ENCODE measurements at regions not wholly inside any gene's neighbourhood (a gene's known extent, or its start where the extent isn't known, plus 50 kb on each side); places are given as distances from the start of the nearest gene placed in this dataset.

DNA sequence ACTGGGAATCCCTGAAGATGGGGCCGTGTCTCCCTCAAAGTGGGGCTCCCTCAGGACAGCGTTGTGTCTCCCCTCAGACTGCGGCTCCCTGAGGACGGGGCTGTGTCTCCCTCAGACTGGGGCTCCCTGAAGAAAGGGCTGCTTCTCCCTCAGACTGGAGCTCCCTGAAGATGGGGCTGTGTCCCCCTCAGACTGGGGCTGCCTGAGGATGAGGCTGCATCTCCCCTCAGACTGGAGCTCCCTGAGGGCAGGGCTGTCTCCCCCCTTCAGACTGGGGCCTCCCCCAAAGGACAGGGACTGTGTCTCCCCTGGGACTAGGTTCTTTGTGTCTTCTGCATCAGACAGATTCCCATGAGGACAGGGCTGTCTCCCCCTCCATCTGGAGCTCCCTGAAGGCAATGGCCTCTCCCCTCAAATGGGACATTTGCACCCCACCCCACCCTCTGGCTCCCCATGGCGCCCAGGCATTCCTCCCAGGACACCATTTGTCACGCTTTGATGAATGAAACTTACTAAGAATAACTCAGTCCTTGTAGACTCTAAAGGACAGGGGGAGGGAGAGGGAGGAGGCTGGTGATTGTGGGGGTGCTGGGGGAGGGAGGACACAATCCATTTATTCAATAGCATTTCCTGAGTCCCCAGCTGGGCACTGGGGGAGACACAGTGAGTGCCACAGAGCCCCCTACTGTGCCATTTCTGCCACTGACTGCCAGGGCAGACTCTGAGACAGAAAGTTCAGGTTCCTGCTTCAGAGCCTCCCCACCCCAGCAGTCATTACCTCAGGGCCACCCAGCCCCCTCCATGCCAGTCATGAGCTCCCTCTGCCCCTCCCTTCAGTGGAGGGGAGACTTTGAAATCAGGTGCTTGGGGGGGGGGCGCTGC is 122.4 kb downstream of the MRPL14 start:
- no peak for ATAC-seq
- CTCF ChIA-PET = interaction anchor here (0.7 to 1.3 kb wide), 2 partner anchors 58 to 70 kb away, joined by 3 read pairs; no protein-coding TSS in a partner anchor
- Histone ChIP-seq H3K79me2 (ENCODE audit: insufficient read depth, low read length) (no peaks in the 10 kb centered on the region), H3K27ac (ENCODE audit: low read depth, low read length) (no peak overlapping the region), H3K4me3 (replicated peaks in 1 of 2; ENCODE audit: low read depth in 1 of 2, low read length in 2 of 2) (no peak overlapping the region), H3K9me2 (ENCODE audit: insufficient read depth) (no peaks in the 10 kb centered on the region), H3K27me3 (ENCODE audit: insufficient read depth, low read length) (no peaks in the 10 kb centered on the region), H2AFZ (ENCODE audit: low read depth, low read length, poor library complexity, severe bottlenecking) (no peak overlapping the region), H3K36me3 (ENCODE audit: control insufficient read depth in 1 of 2, insufficient read depth in 2 of 2, low read length in 2 of 2) (no peaks in the 10 kb centered on the region), H4K20me1 (ENCODE audit: insufficient read depth) (no peaks in the 10 kb centered on the region), H3K4me1 (ENCODE audit: control insufficient read depth in 1 of 2, insufficient read depth in 2 of 2, low read length in 2 of 2) (peaks cover 30 to 68% of the 10 kb centered on the region in 2 experiments), H3K9me3 (ENCODE audit: control insufficient read depth in 1 of 2, insufficient read depth in 1 of 2, low read depth in 1 of 2, low read length in 2 of 2) (no peaks in the 10 kb centered on the region), H3K4me2 (ENCODE audit: low read length) (peak overlapping the region; percentile 47), H3K9ac (ENCODE audit: low read length) (no peak overlapping the region)
- RAD21 ChIA-PET (ENCODE audit: low non-redundant PET in 1 of 2, low total read pairs in 2 of 2, uncharacterized antibody in 2 of 2, unreplicated experiment in 2 of 2) = no interaction called here
- POLR2A ChIA-PET = interaction anchor here (1.5 to 2.8 kb wide), 3 partner anchors 38 to 235 kb away, joined by 3 to 6 read pairs (median 4); partner anchors contain the start of gene VEGFA
- DNase-seq (ENCODE audit: low read depth, low spot score) = no peak
- intact Hi-C loops (cut with micrococcal nuclease) = loop anchor here (5.0 to 10.0 kb wide), 2 partner anchors 37 to 150 kb away; no protein-coding TSS in a partner anchor
- no TSS peak for BruUV-seq (replicated peaks)
- TF ChIP-seq POLR2AphosphoS5 (IDR thresholded peaks at IDR 0.05; ENCODE audit: low read depth, low read length) (peak; percentile 54; the same call in 1 of the 2 replicates), RAD21 (IDR thresholded peaks at IDR 0.05; ENCODE audit: low read depth) (no peak)
- TF ChIP-seq, protein P1, sequence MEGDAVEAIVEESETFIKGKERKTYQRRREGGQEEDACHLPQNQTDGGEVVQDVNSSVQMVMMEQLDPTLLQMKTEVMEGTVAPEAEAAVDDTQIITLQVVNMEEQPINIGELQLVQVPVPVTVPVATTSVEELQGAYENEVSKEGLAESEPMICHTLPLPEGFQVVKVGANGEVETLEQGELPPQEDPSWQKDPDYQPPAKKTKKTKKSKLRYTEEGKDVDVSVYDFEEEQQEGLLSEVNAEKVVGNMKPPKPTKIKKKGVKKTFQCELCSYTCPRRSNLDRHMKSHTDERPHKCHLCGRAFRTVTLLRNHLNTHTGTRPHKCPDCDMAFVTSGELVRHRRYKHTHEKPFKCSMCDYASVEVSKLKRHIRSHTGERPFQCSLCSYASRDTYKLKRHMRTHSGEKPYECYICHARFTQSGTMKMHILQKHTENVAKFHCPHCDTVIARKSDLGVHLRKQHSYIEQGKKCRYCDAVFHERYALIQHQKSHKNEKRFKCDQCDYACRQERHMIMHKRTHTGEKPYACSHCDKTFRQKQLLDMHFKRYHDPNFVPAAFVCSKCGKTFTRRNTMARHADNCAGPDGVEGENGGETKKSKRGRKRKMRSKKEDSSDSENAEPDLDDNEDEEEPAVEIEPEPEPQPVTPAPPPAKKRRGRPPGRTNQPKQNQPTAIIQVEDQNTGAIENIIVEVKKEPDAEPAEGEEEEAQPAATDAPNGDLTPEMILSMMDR (IDR thresholded peaks at IDR 0.05 in 2 of 3, conservative IDR thresholded peaks at IDR 0.05 in 1 of 3; ENCODE audit: borderline replicate concordance in 1 of 3, insufficient read depth in 1 of 3, low read depth in 2 of 3, low read length in 2 of 3) = peak in 2 of 3 experiments; percentile 46 to 50; a peak in 4 of 6 replicates

- no peaks in the 10 kb centered on the region for H3K9me3 ChIP-seq (ENCODE audit: control insufficient read depth in 1 of 2, insufficient read depth in 1 of 2, low read depth in 1 of 2, low read length in 2 of 2)
- H3K4me3 ChIP-seq (replicated peaks in 1 of 2; ENCODE audit: low read depth in 1 of 2, low read length in 2 of 2) = no peak overlapping the region
- H3K4me2 ChIP-seq (ENCODE audit: low read length) = no peak overlapping the region
- CTCF ChIA-PET = interaction anchor here (1.1 to 4.3 kb wide), 2 partner anchors 58 to 70 kb away, joined by 3 to 23 read pairs; no protein-coding TSS in a partner anchor
- no peak overlapping the region for H3K9ac ChIP-seq (ENCODE audit: low read length)
- ATAC-seq (no peak), DNase-seq (ENCODE audit: low read depth, low spot score) (no peak)
- no peaks in the 10 kb centered on the region for H4K20me1 ChIP-seq (ENCODE audit: insufficient read depth)
- no peak overlapping the region for H3K27ac ChIP-seq (ENCODE audit: low read depth, low read length)
- BruUV-seq (replicated peaks) = no TSS peak
- RAD21 ChIA-PET (ENCODE audit: low non-redundant PET in 1 of 2, low total read pairs in 2 of 2, uncharacterized antibody in 2 of 2, unreplicated experiment in 2 of 2) = no interaction called here
- peaks cover 35 to 66% of the 10 kb centered on the region in 2 experiments for H3K4me1 ChIP-seq (ENCODE audit: control insufficient read depth in 1 of 2, insufficient read depth in 2 of 2, low read length in 2 of 2)
- POLR2A ChIA-PET = interaction anchor here (1.5 to 2.8 kb wide), 3 partner anchors 39 to 235 kb away, joined by 3 to 6 read pairs (median 4); partner anchors contain the start of gene VEGFA
- intact Hi-C loops (cut with micrococcal nuclease) = loop anchor here (5.0 to 10.0 kb wide), 2 partner anchors 38 to 149 kb away; no protein-coding TSS in a partner anchor
- no peaks in the 10 kb centered on the region for H3K9me2 ChIP-seq (ENCODE audit: insufficient read depth)
- no peak overlapping the region for H2AFZ ChIP-seq (ENCODE audit: low read depth, low read length, poor library complexity, severe bottlenecking)
- no peak for TF ChIP-seq CBX3 (IDR thresholded peaks at IDR 0.05; ENCODE audit: low read depth)
- TF ChIP-seq FOSL1 (IDR thresholded peaks at IDR 0.05; ENCODE audit: low read depth) = no peak
- TF ChIP-seq, protein P1 (IDR thresholded peaks at IDR 0.05 in 2 of 3, conservative IDR thresholded peaks at IDR 0.05 in 1 of 3; ENCODE audit: borderline replicate concordance in 1 of 3, insufficient read depth in 1 of 3, low read depth in 2 of 3, low read length in 2 of 3) = no peak
- TF ChIP-seq SRF (IDR thresholded peaks at IDR 0.05; ENCODE audit: low read depth) = no peak
- TF ChIP-seq EZH2phosphoT487 (IDR thresholded peaks at IDR 0.05; ENCODE audit: borderline replicate concordance) = no peak
- TF ChIP-seq POLR2AphosphoS5 (IDR thresholded peaks at IDR 0.05; ENCODE audit: low read depth, low read length) = no peak
- no peak for TF ChIP-seq TCF7L2 (IDR thresholded peaks at IDR 0.05; ENCODE audit: borderline replicate concordance, extremely low read depth, insufficient read depth, insufficient read length)
- no peak for TF ChIP-seq POLR2A (IDR thresholded peaks at IDR 0.05; ENCODE audit: borderline replicate concordance, extremely low read depth, insufficient read depth, insufficient read length)
- TF ChIP-seq ELF1 (IDR thresholded peaks at IDR 0.05; ENCODE audit: borderline replicate concordance, low read depth) = no peak
- TF ChIP-seq EGR1 (IDR thresholded peaks at IDR 0.05; ENCODE audit: low read depth) = no peak
- no peak for TF ChIP-seq SIN3A (IDR thresholded peaks at IDR 0.05; ENCODE audit: low read depth)
- H3K27me3 ChIP-seq (ENCODE audit: insufficient read depth, low read length) = no peaks in the 10 kb centered on the region
- H3K79me2 ChIP-seq (ENCODE audit: insufficient read depth, low read length) = no peaks in the 10 kb centered on the region
- H3K36me3 ChIP-seq (ENCODE audit: control insufficient read depth in 1 of 2, insufficient read depth in 2 of 2, low read length in 2 of 2) = no peaks in the 10 kb centered on the region
Observed at GRCh38 chr6:44004136-44004535, 123.1 kb downstream of the MRPL14 start.

Data from HCT116 (cell line).